ENCODE measurements at regions not wholly inside any gene's neighbourhood (a gene's known extent, or its start where the extent isn't known, plus 50 kb on each side); places are given as distances from the start of the nearest gene placed in this dataset.
"Not testable (repeated sequence)": the region's sequence is repeated elsewhere in the genome, so short reads cannot be mapped to it uniquely, and the experiment has no call there.

- no CpG with 5 or more reads among the region's 4 CpGs for WGBS, 2 donors (ENCODE audit: extremely low coverage in 2 of 2, insufficient read length in 2 of 2, insufficient replicate concordance in 1 of 2)
Measured at GRCh38 chr2:111327726-111328125, 207.0 kb downstream of the BCL2L11 start.

GRCh38 chr2:111329309-111329708 lies 208.6 kb downstream of the BCL2L11 start:
- WGBS, 2 donors (ENCODE audit: extremely low coverage in 2 of 2, insufficient read length in 2 of 2, insufficient replicate concordance in 1 of 2): no CpG with 5 or more reads among the region's 4 CpGs
- not testable (repeated sequence) for H3K4me2 ChIP-seq (ENCODE audit: insufficient read depth, low read length, poor library complexity, severe bottlenecking); H3K4me3 ChIP-seq (ENCODE audit: low read length in 2 of 2); H3K4me1 ChIP-seq (ENCODE audit: control insufficient read depth in 2 of 2, insufficient read depth in 1 of 2, low read depth in 1 of 2, low read length in 2 of 2); H3K4ac ChIP-seq (ENCODE audit: low read length); H2AFZ ChIP-seq (ENCODE audit: low read length); H2BK12ac ChIP-seq (ENCODE audit: low read length); H3K36me3 ChIP-seq (replicated peaks in 1 of 2; ENCODE audit: control insufficient read depth in 2 of 2, insufficient read depth in 2 of 2, low read length in 2 of 2); H3K23ac ChIP-seq (ENCODE audit: low read depth, low read length, poor library complexity); H3K79me1 ChIP-seq (ENCODE audit: low read depth, low read length); H3K9ac ChIP-seq (ENCODE audit: low read depth, low read length, poor library complexity); DNase-seq (ENCODE audit: low spot score); H2BK120ac ChIP-seq (ENCODE audit: low read depth, low read length); H3K27ac ChIP-seq (replicated peaks; ENCODE audit: low read length); H3K14ac ChIP-seq (ENCODE audit: low read length); H2BK5ac ChIP-seq (ENCODE audit: low read length); H2AK5ac ChIP-seq (ENCODE audit: low read depth, low read length); H4K91ac ChIP-seq (ENCODE audit: low read depth, low read length, poor library complexity); H4K8ac ChIP-seq (ENCODE audit: low read depth, low read length); H3K27me3 ChIP-seq (ENCODE audit: control insufficient read depth in 3 of 3, insufficient read depth in 3 of 3, low read depth in 1 of 3, low read length in 3 of 3); H3K18ac ChIP-seq (ENCODE audit: low read length); H3K9me3 ChIP-seq (replicated peaks in 1 of 2; ENCODE audit: control insufficient read depth in 2 of 2, insufficient read depth in 1 of 2, low read depth in 1 of 2, low read length in 2 of 2); H2BK15ac ChIP-seq (ENCODE audit: low read length)

More at GRCh38 chr2:111327726-111328125, 207.0 kb downstream of the BCL2L11 start:
- H2BK5ac ChIP-seq (ENCODE audit: low read length); H3K27ac ChIP-seq (replicated peaks; ENCODE audit: low read length); H3K79me1 ChIP-seq (ENCODE audit: low read depth, low read length); H3K27me3 ChIP-seq (ENCODE audit: control insufficient read depth in 3 of 3, insufficient read depth in 3 of 3, low read depth in 1 of 3, low read length in 3 of 3); H3K14ac ChIP-seq (ENCODE audit: low read length); H3K9me3 ChIP-seq (replicated peaks in 1 of 2; ENCODE audit: control insufficient read depth in 2 of 2, insufficient read depth in 1 of 2, low read depth in 1 of 2, low read length in 2 of 2); H2BK120ac ChIP-seq (ENCODE audit: low read depth, low read length); DNase-seq (ENCODE audit: low spot score); H2BK15ac ChIP-seq (ENCODE audit: low read length); H3K4me1 ChIP-seq (ENCODE audit: control insufficient read depth in 2 of 2, insufficient read depth in 1 of 2, low read depth in 1 of 2, low read length in 2 of 2); H3K4ac ChIP-seq (ENCODE audit: low read length); H3K4me2 ChIP-seq (ENCODE audit: insufficient read depth, low read length, poor library complexity, severe bottlenecking); H2AK5ac ChIP-seq (ENCODE audit: low read depth, low read length); H3K4me3 ChIP-seq (ENCODE audit: low read length in 2 of 2); H4K8ac ChIP-seq (ENCODE audit: low read depth, low read length); H3K23ac ChIP-seq (ENCODE audit: low read depth, low read length, poor library complexity); H2AFZ ChIP-seq (ENCODE audit: low read length); H4K91ac ChIP-seq (ENCODE audit: low read depth, low read length, poor library complexity); H3K18ac ChIP-seq (ENCODE audit: low read length); H3K36me3 ChIP-seq (replicated peaks in 1 of 2; ENCODE audit: control insufficient read depth in 2 of 2, insufficient read depth in 2 of 2, low read length in 2 of 2); H3K9ac ChIP-seq (ENCODE audit: low read depth, low read length, poor library complexity); H2BK12ac ChIP-seq (ENCODE audit: low read length): not testable (repeated sequence)

GRCh38 chr2:111331099-111331724 lies 210.5 kb downstream of the BCL2L11 start:
- not testable (repeated sequence) for H3K36me3 ChIP-seq (replicated peaks in 1 of 2; ENCODE audit: control insufficient read depth in 2 of 2, insufficient read depth in 2 of 2, low read length in 2 of 2); H4K91ac ChIP-seq (ENCODE audit: low read depth, low read length, poor library complexity); H3K23ac ChIP-seq (ENCODE audit: low read depth, low read length, poor library complexity); H3K27me3 ChIP-seq (ENCODE audit: control insufficient read depth in 3 of 3, insufficient read depth in 3 of 3, low read depth in 1 of 3, low read length in 3 of 3); H2BK15ac ChIP-seq (ENCODE audit: low read length); H2BK12ac ChIP-seq (ENCODE audit: low read length); H3K9ac ChIP-seq (ENCODE audit: low read depth, low read length, poor library complexity); H3K79me1 ChIP-seq (ENCODE audit: low read depth, low read length); H3K14ac ChIP-seq (ENCODE audit: low read length); H3K4ac ChIP-seq (ENCODE audit: low read length); H2BK5ac ChIP-seq (ENCODE audit: low read length); H3K4me1 ChIP-seq (ENCODE audit: control insufficient read depth in 2 of 2, insufficient read depth in 1 of 2, low read depth in 1 of 2, low read length in 2 of 2); H3K9me3 ChIP-seq (replicated peaks in 1 of 2; ENCODE audit: control insufficient read depth in 2 of 2, insufficient read depth in 1 of 2, low read depth in 1 of 2, low read length in 2 of 2); H2BK120ac ChIP-seq (ENCODE audit: low read depth, low read length); H3K4me2 ChIP-seq (ENCODE audit: insufficient read depth, low read length, poor library complexity, severe bottlenecking); H3K4me3 ChIP-seq (ENCODE audit: low read length in 2 of 2); H4K8ac ChIP-seq (ENCODE audit: low read depth, low read length); DNase-seq (ENCODE audit: low spot score); H2AK5ac ChIP-seq (ENCODE audit: low read depth, low read length); H3K18ac ChIP-seq (ENCODE audit: low read length); H3K27ac ChIP-seq (replicated peaks; ENCODE audit: low read length); H2AFZ ChIP-seq (ENCODE audit: low read length)
- no CpG with 5 or more reads among the region's 2 CpGs for WGBS, 2 donors (ENCODE audit: extremely low coverage in 2 of 2, insufficient read length in 2 of 2, insufficient replicate concordance in 1 of 2)

- H4K91ac ChIP-seq (ENCODE audit: low read depth, low read length, poor library complexity); H3K9me3 ChIP-seq (replicated peaks in 1 of 2; ENCODE audit: control insufficient read depth in 2 of 2, insufficient read depth in 1 of 2, low read depth in 1 of 2, low read length in 2 of 2); H2BK15ac ChIP-seq (ENCODE audit: low read length); H3K36me3 ChIP-seq (replicated peaks in 1 of 2; ENCODE audit: control insufficient read depth in 2 of 2, insufficient read depth in 2 of 2, low read length in 2 of 2); DNase-seq (ENCODE audit: low spot score); H3K27ac ChIP-seq (replicated peaks; ENCODE audit: low read length); H3K4me2 ChIP-seq (ENCODE audit: insufficient read depth, low read length, poor library complexity, severe bottlenecking); H4K8ac ChIP-seq (ENCODE audit: low read depth, low read length); H3K27me3 ChIP-seq (ENCODE audit: control insufficient read depth in 3 of 3, insufficient read depth in 3 of 3, low read depth in 1 of 3, low read length in 3 of 3); H2BK5ac ChIP-seq (ENCODE audit: low read length); H3K79me1 ChIP-seq (ENCODE audit: low read depth, low read length); H3K4me3 ChIP-seq (ENCODE audit: low read length in 2 of 2); H3K9ac ChIP-seq (ENCODE audit: low read depth, low read length, poor library complexity); H2AFZ ChIP-seq (ENCODE audit: low read length); H2AK5ac ChIP-seq (ENCODE audit: low read depth, low read length); H3K4ac ChIP-seq (ENCODE audit: low read length); H3K18ac ChIP-seq (ENCODE audit: low read length); H3K23ac ChIP-seq (ENCODE audit: low read depth, low read length, poor library complexity); H3K14ac ChIP-seq (ENCODE audit: low read length); H2BK120ac ChIP-seq (ENCODE audit: low read depth, low read length); H3K4me1 ChIP-seq (ENCODE audit: control insufficient read depth in 2 of 2, insufficient read depth in 1 of 2, low read depth in 1 of 2, low read length in 2 of 2); H2BK12ac ChIP-seq (ENCODE audit: low read length): not testable (repeated sequence)
Measured at GRCh38 chr2:111335220-111335907, 214.7 kb downstream of the BCL2L11 start.

Data from neuronal stem cell (in vitro differentiated cells).